ENCODE measurements at regions not wholly inside any gene's neighbourhood (a gene's known extent, or its start where the extent isn't known, plus 50 kb on each side); places are given as distances from the start of the nearest gene placed in this dataset.

GRCh38 chr6:127030111-127030510 is 88.4 kb upstream of the RSPO3 start (continued):
- no peak for TF ChIP-seq CTCF (IDR thresholded peaks at IDR 0.05 in 2 of 3, conservative IDR thresholded peaks at IDR 0.05 in 1 of 3; ENCODE audit: borderline replicate concordance in 1 of 3, insufficient read depth in 1 of 3, low read depth in 2 of 3, low read length in 2 of 3)

GRCh38 chr6:127030836-127031235 is 87.6 kb upstream of the RSPO3 start:
- Histone ChIP-seq H2AFZ (ENCODE audit: low read depth, low read length, poor library complexity, severe bottlenecking) (no peak overlapping the region), H3K9me2 (ENCODE audit: insufficient read depth) (no peaks in the 10 kb centered on the region; the same call in 1 of the 2 replicates), H3K9me3 (ENCODE audit: control insufficient read depth in 1 of 2, insufficient read depth in 1 of 2, low read depth in 1 of 2, low read length in 2 of 2) (no peaks in the 10 kb centered on the region), H4K20me1 (ENCODE audit: insufficient read depth) (no peaks in the 10 kb centered on the region), H3K4me2 (ENCODE audit: low read length) (no peak overlapping the region), H3K4me3 (replicated peaks in 1 of 2; ENCODE audit: low read depth in 1 of 2, low read length in 2 of 2) (no peak overlapping the region), H3K36me3 (ENCODE audit: control insufficient read depth in 1 of 2, insufficient read depth in 2 of 2, low read length in 2 of 2) (no peaks in the 10 kb centered on the region), H3K27me3 (ENCODE audit: insufficient read depth, low read length) (no peaks in the 10 kb centered on the region), H3K9ac (ENCODE audit: low read length) (no peak overlapping the region), H3K4me1 (ENCODE audit: control insufficient read depth in 1 of 2, insufficient read depth in 2 of 2, low read length in 2 of 2) (peaks cover 9 to 11% of the 10 kb centered on the region in 2 experiments), H3K27ac (ENCODE audit: low read depth, low read length) (no peak overlapping the region), H3K79me2 (ENCODE audit: insufficient read depth, low read length) (no peaks in the 10 kb centered on the region)
- ChIA-PET RAD21 (ENCODE audit: low non-redundant PET in 1 of 2, low total read pairs in 2 of 2, uncharacterized antibody in 2 of 2, unreplicated experiment in 2 of 2) (no interaction called here), POLR2A (no interaction called here), CTCF (no interaction called here)
- TF ChIP-seq ZNF274 (IDR thresholded peaks at IDR 0.05; ENCODE audit: low read depth, low read length): no peak
- TF ChIP-seq ELF1 (IDR thresholded peaks at IDR 0.05; ENCODE audit: borderline replicate concordance, low read depth): no peak
- TF ChIP-seq JUND (IDR thresholded peaks at IDR 0.05): no peak
- no peak for TF ChIP-seq TCF7L2 (IDR thresholded peaks at IDR 0.05; ENCODE audit: borderline replicate concordance, extremely low read depth, insufficient read depth, insufficient read length)
- no peak for TF ChIP-seq RAD21 (IDR thresholded peaks at IDR 0.05; ENCODE audit: low read depth)
- no peak for TF ChIP-seq EGR1 (IDR thresholded peaks at IDR 0.05; ENCODE audit: low read depth)
- no peak for TF ChIP-seq POLR2AphosphoS5 (IDR thresholded peaks at IDR 0.05; ENCODE audit: low read depth, low read length)
- TF ChIP-seq CEBPB (IDR thresholded peaks at IDR 0.05; ENCODE audit: low read depth): no peak
- DNase-seq (ENCODE audit: low read depth, low spot score): no peak
- no TSS peak for BruUV-seq (replicated peaks)
- ATAC-seq: no peak
- intact Hi-C loops (cut with micrococcal nuclease): no loop called here
